IMR-90 (cell line): ENCODE measurements at regions not wholly inside any gene's neighbourhood (a gene's known extent, or its start where the extent isn't known, plus 50 kb on each side); places are given as distances from the start of the nearest gene placed in this dataset.

Experiments
- ATAC-seq: fragments of 200-7000 bp; cut with Tn5 transposase; 2 replicates; pipeline ENCODE4 v1.9.1; 2020; ENCODE audit warnings: low read depth, mild to moderate bottlenecking, moderate library complexity
- BruUV-seq: library from RNA; stranded (reverse); fragments of 400-500 nt; replicated peaks from 2 replicates; lab custom pipeline; 2021; lab: Mats Ljungman, UMichigan
- CTCF ChIA-PET: fragments of 300-600 bp; formaldehyde crosslinking; extraction: SDS; loops from one replicate; lab custom pipeline; 2021; ENCODE audit warnings: antibody characterized with exemption; lab: Yijun Ruan, JAX
- POLR2A ChIA-PET: fragments of 300-600 bp; sonication (Branson Sonifier 250); formaldehyde crosslinking; loops from one replicate; lab custom pipeline; 2022; ENCODE audit warnings: antibody characterized with exemption; ENCODE audit not compliant: unreplicated experiment; lab: Charles Lee
- DNase-seq: peaks from one replicate; pipeline ENCODE4 v3.0.0; 2013
- H2AFZ ChIP-seq: replicated peaks from 2 replicates; pipeline ENCODE3; 2013; ENCODE audit warnings: low read length, mild to moderate bottlenecking; ENCODE audit not compliant: poor library complexity
- H2AK5ac ChIP-seq: 2 replicates; pipeline ENCODE4 v1.6.1; 2013; ENCODE audit warnings: low read depth, low read length, inconsistent platforms
- H2AK9ac ChIP-seq: replicated peaks from 2 replicates; pipeline ENCODE3; 2013; ENCODE audit warnings: mild to moderate bottlenecking, low read depth, low read length, moderate library complexity; ENCODE audit not compliant: poor library complexity
- H2BK120ac ChIP-seq: 2 replicates; pipeline ENCODE4 v1.6.1; 2013; ENCODE audit warnings: low read depth, low read length, inconsistent platforms
- H2BK15ac ChIP-seq: 3 replicates; pipeline ENCODE4 v1.6.1; 2013; ENCODE audit warnings: low read depth, low read length, inconsistent platforms
- H2BK20ac ChIP-seq: 2 replicates; pipeline ENCODE4 v1.6.1; 2013; ENCODE audit warnings: low read depth, mild to moderate bottlenecking, inconsistent platforms, low read length, moderate library complexity
- H2BK5ac ChIP-seq: 2 replicates; pipeline ENCODE4 v1.6.1; 2013; ENCODE audit warnings: mild to moderate bottlenecking, low read depth, low read length, inconsistent platforms; ENCODE audit not compliant: poor library complexity, severe bottlenecking
- H3K14ac ChIP-seq: replicated peaks from 2 replicates; pipeline ENCODE4 v1.6.1; 2013; ENCODE audit warnings: low read depth, low read length, inconsistent platforms
- H3K18ac ChIP-seq: 2 replicates; pipeline ENCODE4 v1.6.1; 2013; ENCODE audit warnings: low read depth, low read length, control low read depth
- H3K23ac ChIP-seq: 2 replicates; pipeline ENCODE4 v1.6.1; 2013; ENCODE audit warnings: low read depth, low read length, inconsistent platforms
- H3K27ac ChIP-seq: 2 replicates; pipeline ENCODE4 v1.5.1; 2013; ENCODE audit warnings: mild to moderate bottlenecking, control low read depth, low read length; ENCODE audit not compliant: insufficient read depth
- H3K27me3 ChIP-seq: 2 replicates; pipeline ENCODE4 v1.6.1; 2013; ENCODE audit warnings: low read length; ENCODE audit not compliant: control insufficient read depth, insufficient read depth
- H3K36me3 ChIP-seq: 2 replicates; pipeline ENCODE4 v1.6.1; 2013; ENCODE audit warnings: low read length, mixed read lengths; ENCODE audit not compliant: control insufficient read depth, insufficient read depth
- H3K4ac ChIP-seq: 2 replicates; pipeline ENCODE4 v1.6.1; 2013; ENCODE audit warnings: low read depth, low read length, inconsistent platforms
- H3K4me1 ChIP-seq: 2 replicates; pipeline ENCODE4 v1.6.1; 2013; ENCODE audit warnings: low read length, mixed read lengths; ENCODE audit not compliant: control insufficient read depth, insufficient read depth
- H3K4me2 ChIP-seq: 2 replicates; pipeline ENCODE4 v1.6.1; 2013; ENCODE audit warnings: low read depth, mild to moderate bottlenecking, control low read depth, low read length, moderate library complexity
- H3K4me3 ChIP-seq: 2 replicates; pipeline ENCODE4 v1.5.1; 2013; ENCODE audit warnings: low read depth, mild to moderate bottlenecking, control low read depth, low read length, moderate library complexity; ENCODE audit not compliant: insufficient read depth
- H3K56ac ChIP-seq: 2 replicates; pipeline ENCODE4 v1.6.1; 2013; ENCODE audit warnings: low read length, inconsistent platforms; ENCODE audit not compliant: insufficient read depth; ENCODE audit errors: extremely low read depth
- H3K79me1 ChIP-seq, 2 experiments: 2 replicates each; pipeline ENCODE4 v1.6.1; 2013; ENCODE audit warnings: low read length in 2 of 2, inconsistent platforms in 1 of 2, low read depth in 1 of 2
- H3K9ac ChIP-seq: 2 replicates; pipeline ENCODE4 v1.6.1; 2013; ENCODE audit warnings: low read depth, low read length, control low read depth
- H3K9me1 ChIP-seq: 2 replicates; pipeline ENCODE4 v1.6.1; 2013; ENCODE audit warnings: low read length, inconsistent platforms; ENCODE audit not compliant: insufficient read depth
- H3K9me3 ChIP-seq: 2 replicates; pipeline ENCODE4 v1.6.1; 2013; ENCODE audit warnings: low read length; ENCODE audit not compliant: control insufficient read depth, insufficient read depth
- H4K20me1 ChIP-seq: 2 replicates; pipeline ENCODE4 v1.6.1; 2013; ENCODE audit warnings: low read length, inconsistent platforms; ENCODE audit not compliant: insufficient read depth
- H4K5ac ChIP-seq: 2 replicates; pipeline ENCODE4 v1.6.1; 2013; ENCODE audit warnings: mild to moderate bottlenecking, low read depth, low read length, control low read depth
- H4K8ac ChIP-seq, 2 experiments: 2 replicates each; pipeline ENCODE4 v1.6.1; 2013; ENCODE audit warnings: low read depth in 2 of 2, low read length in 2 of 2, control low read depth in 1 of 2, inconsistent platforms in 1 of 2
- H4K91ac ChIP-seq: 2 replicates; pipeline ENCODE4 v1.6.1; 2013; ENCODE audit warnings: low read depth, low read length, inconsistent platforms; ENCODE audit not compliant: insufficient read depth
- CEBPB ChIP-seq: IDR thresholded peaks from 2 replicates; pipeline ENCODE4 v1.6.1; 2012; ENCODE audit warnings: low read depth, low read length, improper control_type of control experiment
- CHD1 ChIP-seq: IDR thresholded peaks from 2 replicates; pipeline ENCODE4 v1.6.1; 2012; ENCODE audit warnings: low read depth, low read length, improper control_type of control experiment
- CTCF ChIP-seq: conservative IDR thresholded peaks from 2 replicates; pipeline ENCODE4 v1.5.1; 2012; ENCODE audit warnings: mild to moderate bottlenecking, low read depth, low read length, improper control_type of control experiment
- ELK1 ChIP-seq: fragments of 150-350 bp; IDR thresholded peaks from 2 replicates; pipeline ENCODE4 v1.6.1; 2016; ENCODE audit warnings: low read depth, mild to moderate bottlenecking, low read length, moderate library complexity, borderline replicate concordance
- FOS ChIP-seq: fragments of 150-350 bp; IDR thresholded peaks from 2 replicates; pipeline ENCODE4 v1.6.1; 2016; ENCODE audit warnings: low read depth, low read length
- NFE2L2 ChIP-seq: fragments of 150-350 bp; IDR thresholded peaks from 2 replicates; pipeline ENCODE4 v1.6.1; 2016; ENCODE audit warnings: low read depth, mild to moderate bottlenecking, low read length
- POLR2A ChIP-seq: IDR thresholded peaks from 2 replicates; pipeline ENCODE4 v1.6.1; 2012; ENCODE audit warnings: mild to moderate bottlenecking, low read depth, low read length
- RAD21 ChIP-seq: IDR thresholded peaks from 2 replicates; pipeline ENCODE4 v1.6.1; 2012; ENCODE audit warnings: low read length, improper control_type of control experiment
- RCOR1 ChIP-seq: IDR thresholded peaks from 2 replicates; pipeline ENCODE4 v1.6.1; 2012; ENCODE audit warnings: mild to moderate bottlenecking, low read length, improper control_type of control experiment; ENCODE audit not compliant: insufficient replicate concordance
- RFX5 ChIP-seq: IDR thresholded peaks from 2 replicates; pipeline ENCODE4 v1.8.0; 2012; ENCODE audit warnings: low read depth, mild to moderate bottlenecking, low read length, moderate library complexity
- SMC3 ChIP-seq: fragments of 150-350 bp; IDR thresholded peaks from 2 replicates; pipeline ENCODE4 v1.6.1; 2016; ENCODE audit warnings: low read depth, mild to moderate bottlenecking, antibody characterized with exemption, low read length, moderate library complexity
- WGBS, 2 experiments: methylation state at CpG; one replicate each; pipeline versions ENCODE4 v1.1.5 to v1.1.7; 2013; ENCODE audit warnings: missing lambda C conversion rate in 2 of 2; ENCODE audit not compliant: insufficient read length in 1 of 2; ENCODE audit errors: extremely low coverage in 2 of 2; 5-methylcytosine and 5-hydroxymethylcytosine counted together
- dilution Hi-C: fragments of 300-500 bp; cut with HindIII; formaldehyde crosslinking; loops from one replicate; pipeline ENCODE4 v1.14.3; 2018; ENCODE audit warnings: low sequenced_read_pairs; ENCODE audit not compliant: unreplicated experiment
- in situ Hi-C: fragments of 300-500 bp; cut with MboI; formaldehyde crosslinking; loops from 3 replicates; pipeline ENCODE4 v1.14.3; 2019; ENCODE audit warnings: low sequenced_read_pairs, inconsistent platforms, mixed read lengths
- intact Hi-C: fragments of 100-400 bp; cut with micrococcal nuclease; formaldehyde crosslinking; loops from 2 replicates; pipeline ENCODE4 v1.10.0; 2022
- TF ChIP-seq, protein P1 (sequence below): fragments of 150-350 bp; IDR thresholded peaks from 2 replicates; pipeline ENCODE4 v1.6.1; 2017; ENCODE audit warnings: mild to moderate bottlenecking, antibody characterized with exemption, low read length, low read depth

- no peaks in the 10 kb centered on the region for H3K27me3 ChIP-seq
- H2BK20ac ChIP-seq: peak overlapping the region; percentile 67
- no peaks in the 10 kb centered on the region for H3K36me3 ChIP-seq
- WGBS, 2 experiments: 43% methylated on average over 5 of the region's 14 CpGs; no CpG with 5 or more reads in 1 of the 2 experiments
- peak overlapping the region; percentile 5; the same call in 1 of the 2 replicates for H2AK5ac ChIP-seq
- ATAC-seq: peak; percentile 96
- H3K23ac ChIP-seq: no peak overlapping the region
- BruUV-seq: no TSS peak
- H3K4me2 ChIP-seq: no peak overlapping the region
- H2BK120ac ChIP-seq: peak overlapping the region; percentile 56
- H4K5ac ChIP-seq: peak overlapping the region; percentile 0; the same call in 1 of the 2 replicates
- peak overlapping the region; percentile 82 for H4K91ac ChIP-seq
- no peaks in the 10 kb centered on the region for H3K79me1 ChIP-seq
- H2BK5ac ChIP-seq: peak overlapping the region; percentile 6
- H3K14ac ChIP-seq: no peak overlapping the region
- intact Hi-C loops: loop anchor here (1.0 to 10.0 kb wide), 11 partner anchors 130 to 1044 kb away; partner anchors contain the start of gene ADAMTS5
- ChIA-PET CTCF (interaction anchor here (0.6 to 1.7 kb wide), 5 partner anchors 131 to 1044 kb away, joined by 3 to 11 read pairs (median 6); no protein-coding TSS in a partner anchor), POLR2A (interaction anchor here (0.7 to 1.2 kb wide), 2 partner anchors 131 to 734 kb away, joined by 3 to 10 read pairs; partner anchors contain the start of gene ADAMTS5)
- H3K4me3 ChIP-seq: no peak overlapping the region
- no peak overlapping the region for H3K27ac ChIP-seq
- peak overlapping the region; percentile 4; the same call in 1 of the 2 replicates for H3K4ac ChIP-seq
- peak; percentile 88 for DNase-seq
- peak overlapping the region in 1 of 2 experiments; percentile 36; a peak in 2 of 4 replicates for H4K8ac ChIP-seq
- H2AFZ ChIP-seq: peak overlapping the region; percentile 3
- H3K4me1 ChIP-seq: no peaks in the 10 kb centered on the region
- dilution Hi-C loops: no loop called here
- no peak overlapping the region for H3K9ac ChIP-seq
- H3K9me3 ChIP-seq: peaks cover 2% of the 10 kb centered on the region; the same call in 1 of the 2 replicates
- H2BK15ac ChIP-seq: 0 out of 3 replicates have a peak overlapping the region, but pooled peaks have one; percentile 2
- H3K9me1 ChIP-seq: no peaks in the 10 kb centered on the region
- no peaks in the 10 kb centered on the region for H4K20me1 ChIP-seq
- TF ChIP-seq, protein P1, sequence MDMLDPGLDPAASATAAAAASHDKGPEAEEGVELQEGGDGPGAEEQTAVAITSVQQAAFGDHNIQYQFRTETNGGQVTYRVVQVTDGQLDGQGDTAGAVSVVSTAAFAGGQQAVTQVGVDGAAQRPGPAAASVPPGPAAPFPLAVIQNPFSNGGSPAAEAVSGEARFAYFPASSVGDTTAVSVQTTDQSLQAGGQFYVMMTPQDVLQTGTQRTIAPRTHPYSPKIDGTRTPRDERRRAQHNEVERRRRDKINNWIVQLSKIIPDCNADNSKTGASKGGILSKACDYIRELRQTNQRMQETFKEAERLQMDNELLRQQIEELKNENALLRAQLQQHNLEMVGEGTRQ: no peak
- TF ChIP-seq FOS (no peak), ELK1 (no peak), CTCF (peak; percentile 98), CEBPB (peak; percentile 76), NFE2L2 (no peak), RAD21 (peak; percentile 99), RFX5 (no peak), POLR2A (peak; percentile 53; the same call in 1 of the 2 replicates), SMC3 (peak; percentile 100), RCOR1 (no peak), CHD1 (no peak)
- no peak overlapping the region for H2AK9ac ChIP-seq
- in situ Hi-C loops: loop anchor here (5.0 to 25.0 kb wide), 6 partner anchors 351 to 1236 kb away; no protein-coding TSS in a partner anchor
- peak overlapping the region; percentile 42; the same call in 1 of the 2 replicates for H3K56ac ChIP-seq
- peak overlapping the region; percentile 5; the same call in 1 of the 2 replicates for H3K18ac ChIP-seq
Measured at GRCh38 chr21:27700974-27701614, 734.2 kb upstream of the ADAMTS5 start.
